Left colon (tissue), 2 donors: ENCODE measurements at regions not wholly inside any gene's neighbourhood (a gene's known extent, or its start where the extent isn't known, plus 50 kb on each side); places are given as distances from the start of the nearest gene placed in this dataset.
A peak's percentile ranks its signal among the peaks of the same experiment; 100 is the strongest.
"Not testable (repeated sequence)": the region's sequence is repeated elsewhere in the genome, so short reads cannot be mapped to it uniquely, and the experiment has no call there.

Experiments
- ATAC-seq: fragments of 200-7000 bp; cut with Tn5 transposase; one replicate; pipeline ENCODE4 v1.9.1; 2020; ENCODE audit warnings: mild to moderate bottlenecking, moderate library complexity
- DNase-seq, 2 donors: peaks; one replicate each; pipeline ENCODE4 v3.0.0-alpha.2; 2020
- intact Hi-C, 2 donors: fragments of 100-400 bp; cut with DNase I in 1 of 2; cut with micrococcal nuclease in 1 of 2; formaldehyde crosslinking; loops; one replicate each; pipeline versions ENCODE4 v1.11.2 to v1.14.0; 2022; cut with DNase I, micrococcal nuclease
- donor health status: DM: no; HTN: no; CAD: no.
- donor health status: DM: yes; HTN: yes; CAD: no.

DNA sequence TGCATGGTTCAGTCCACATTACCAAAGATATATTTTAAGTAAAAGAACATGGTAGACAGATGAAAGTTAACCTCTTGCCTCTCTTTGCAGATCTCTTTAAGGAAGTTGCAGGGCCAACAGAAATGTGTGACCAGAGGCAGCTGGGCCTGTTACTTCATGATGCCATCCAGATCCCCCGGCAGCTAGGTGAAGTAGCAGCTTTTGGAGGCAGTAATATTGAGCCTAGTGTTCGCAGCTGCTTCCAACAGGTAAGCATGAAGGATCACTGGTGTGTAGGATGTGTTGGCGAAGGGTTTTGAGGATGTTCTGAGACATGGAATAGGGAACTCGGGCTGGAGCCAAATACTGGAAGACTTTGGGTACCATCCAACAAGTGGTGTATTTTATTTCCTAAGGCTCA, 508.6 kb downstream of the UTRN start:
- intact Hi-C loops = no loop called here
- no peak for ATAC-seq
- no peak for DNase-seq

DNA sequence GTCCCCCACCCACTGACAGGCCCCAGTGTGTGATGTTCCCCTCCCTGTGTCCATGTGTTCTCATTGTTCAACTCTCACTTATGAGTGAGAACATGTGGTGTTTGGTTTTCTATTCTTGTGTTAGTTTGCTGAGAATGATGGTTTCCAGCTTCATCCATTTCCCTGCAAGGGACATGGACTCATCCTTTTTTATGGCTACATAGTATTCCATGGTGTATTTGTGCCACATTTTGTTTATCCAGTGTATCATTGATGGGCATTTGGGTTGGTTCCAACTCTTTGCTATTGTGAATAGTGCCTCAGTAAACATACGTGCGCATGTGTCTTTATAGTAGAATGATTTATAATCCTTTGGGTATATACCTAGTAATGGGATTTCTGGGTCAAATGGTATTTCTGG, 509.9 kb downstream of the UTRN start:
- intact Hi-C loops, ATAC-seq, DNase-seq: not testable (repeated sequence)

DNA sequence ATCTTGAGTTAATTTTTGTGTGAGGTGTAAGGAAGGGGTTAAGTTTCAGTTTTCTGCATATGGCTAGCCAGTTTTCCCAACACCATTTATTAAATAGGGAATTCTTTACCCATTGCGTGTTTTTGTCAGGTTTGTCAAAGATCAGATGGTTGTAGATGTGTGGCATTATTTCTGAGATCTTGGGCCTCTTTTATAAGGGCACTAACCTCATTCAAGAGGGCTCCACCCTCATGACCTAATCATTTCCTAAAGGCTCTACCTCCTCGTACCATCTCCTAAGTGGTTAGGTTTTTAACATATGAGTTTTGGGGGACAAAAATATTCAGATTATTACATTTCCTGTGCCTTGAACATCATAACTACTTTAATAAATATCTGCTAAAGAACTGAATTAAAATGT, 510.9 kb downstream of the UTRN start:
- intact Hi-C loops = no loop called here
- ATAC-seq (no peak), DNase-seq (no peak)

DNA sequence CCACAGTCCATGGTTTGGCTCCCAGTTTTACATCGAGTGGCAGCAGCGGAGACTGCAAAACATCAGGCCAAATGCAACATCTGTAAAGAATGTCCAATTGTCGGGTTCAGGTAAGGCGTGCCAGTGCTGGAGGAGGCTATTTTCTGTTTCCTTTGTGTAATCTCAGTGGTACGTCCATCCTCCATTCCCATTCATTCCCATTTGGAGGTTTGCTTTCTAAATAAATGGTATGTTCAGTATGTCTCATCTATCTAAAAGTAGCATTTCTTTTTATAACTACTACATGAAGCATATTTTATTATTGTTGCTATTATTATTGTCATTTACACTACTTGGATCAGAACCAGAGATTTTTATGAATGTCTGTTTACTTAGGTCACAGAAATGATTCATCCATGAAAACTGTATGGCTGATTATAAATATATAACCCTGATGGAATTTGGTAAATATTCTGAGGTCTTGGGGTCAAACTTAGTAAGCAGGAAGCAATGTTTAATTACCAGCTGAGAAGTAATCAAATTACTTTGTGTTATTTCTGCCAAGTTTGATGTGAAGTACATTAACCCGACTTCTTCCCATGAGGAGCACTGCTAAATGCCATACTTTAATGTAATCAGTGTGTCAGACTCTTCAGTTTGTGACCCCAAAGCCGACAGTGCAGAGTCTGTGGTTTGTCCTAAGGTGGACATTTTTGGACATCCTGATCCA, 512.9 kb downstream of the UTRN start:
- DNase-seq (no peak), ATAC-seq (no peak)
- intact Hi-C loops = no loop called here

DNA sequence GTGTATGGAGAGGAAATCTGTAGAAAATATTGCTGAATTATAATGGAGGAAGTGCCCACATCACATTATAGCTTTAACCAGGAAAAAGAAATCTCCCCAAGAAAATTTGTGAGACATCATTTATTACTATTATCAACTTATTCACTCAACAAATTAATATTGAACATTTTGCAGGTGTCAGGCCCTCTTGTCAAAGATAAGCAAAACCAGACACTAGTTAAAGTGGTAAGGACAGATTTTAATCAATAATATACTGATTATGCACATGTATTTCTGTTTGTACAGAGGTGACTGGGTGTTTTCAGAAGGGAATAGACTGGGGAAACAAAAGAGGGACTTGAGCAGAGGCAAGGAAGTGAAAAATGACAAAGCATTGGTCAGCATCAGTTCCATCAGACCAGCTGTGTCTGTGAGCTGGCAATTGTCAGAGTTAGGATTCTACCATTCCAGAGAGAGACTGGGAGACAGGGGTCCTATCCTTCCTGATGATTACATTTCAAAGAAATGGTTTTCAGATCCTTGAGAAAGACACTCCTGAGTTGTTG, 519.2 kb downstream of the UTRN start:
- ATAC-seq (no peak), DNase-seq (no peak)
- intact Hi-C loops = no loop called here

DNA sequence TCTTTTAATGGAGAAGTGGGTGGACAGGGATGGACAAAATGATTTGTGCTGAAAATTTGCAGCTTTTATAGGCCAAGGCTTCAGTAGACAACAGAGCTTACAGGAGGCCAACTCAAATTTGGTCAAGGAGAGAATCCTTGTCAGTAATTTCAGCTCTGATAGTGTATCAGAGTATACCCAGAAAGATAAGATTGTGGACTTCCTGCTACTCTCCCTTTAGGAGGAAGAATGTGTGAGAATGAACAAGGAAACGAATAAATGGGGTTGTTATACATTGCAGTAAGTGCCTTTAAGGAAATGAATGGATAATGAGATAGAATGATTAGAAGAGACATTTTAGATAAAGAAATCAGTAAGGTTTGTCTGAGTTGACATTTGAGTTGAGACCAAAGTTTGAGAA, 519.9 kb downstream of the UTRN start:
- intact Hi-C loops = no loop called here
- DNase-seq (no peak), ATAC-seq (peak; percentile 83)

DNA sequence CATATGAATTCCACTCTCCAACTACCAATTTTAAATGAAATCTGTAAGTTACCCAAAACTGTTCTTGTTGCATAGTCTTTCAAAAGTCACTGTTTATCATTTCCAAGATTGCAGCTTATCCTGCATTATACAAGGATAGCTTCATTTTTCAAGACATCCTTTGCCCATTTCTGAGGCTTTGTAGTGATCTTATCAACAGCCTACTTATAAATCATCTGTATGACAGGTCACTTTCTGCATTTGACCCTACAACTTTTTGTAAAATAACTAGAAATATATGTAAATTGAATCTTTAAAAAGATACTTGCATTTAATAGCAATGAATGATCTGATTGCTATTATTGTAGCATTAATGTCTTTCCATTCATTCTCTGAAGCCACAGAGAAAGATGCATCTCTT, 521.1 kb downstream of the UTRN start:
- ATAC-seq (no peak), DNase-seq (no peak)
- intact Hi-C loops = no loop called here

DNA sequence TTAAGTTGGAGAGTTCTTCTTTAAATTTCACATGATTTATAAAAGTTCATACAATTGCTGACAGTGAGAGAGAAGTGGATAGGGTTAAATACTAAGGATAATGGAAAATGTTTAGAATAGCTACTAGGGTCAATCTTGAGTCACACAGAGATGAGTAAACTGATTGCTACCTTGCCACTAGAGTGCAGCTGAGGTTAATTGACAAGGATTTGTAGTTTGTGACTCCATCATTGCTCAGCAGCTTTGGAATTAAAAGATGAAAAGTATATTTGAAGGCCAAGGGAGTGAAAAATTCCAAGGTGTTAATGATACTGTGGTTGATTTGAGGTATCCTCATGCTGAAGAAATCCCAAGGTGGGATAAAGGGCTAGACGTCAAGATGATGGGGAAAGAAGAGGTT, 524.0 kb downstream of the UTRN start:
- DNase-seq = no peak
- no peak for ATAC-seq
- intact Hi-C loops = no loop called here

DNA sequence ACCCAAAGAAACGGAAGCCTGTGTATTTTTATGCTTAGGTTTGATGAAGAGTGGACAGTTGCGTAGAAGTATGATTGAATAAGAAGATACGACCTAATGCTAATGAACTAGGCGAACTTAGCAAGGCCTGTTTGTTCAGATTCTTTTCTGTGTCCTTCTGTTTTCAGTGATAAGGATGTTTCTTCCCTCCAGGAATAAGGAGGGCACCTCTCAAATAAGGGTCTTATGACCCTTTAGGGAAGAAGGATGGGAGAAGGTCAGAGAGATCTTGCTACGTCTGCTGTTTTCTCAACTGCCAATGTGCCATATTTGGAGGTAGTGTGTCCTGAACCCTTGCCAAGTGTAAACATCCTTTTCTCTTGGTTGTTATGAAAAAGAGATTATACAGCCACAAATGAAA, 524.8 kb downstream of the UTRN start:
- intact Hi-C loops = no loop called here
- ATAC-seq (no peak), DNase-seq (no peak)

DNA sequence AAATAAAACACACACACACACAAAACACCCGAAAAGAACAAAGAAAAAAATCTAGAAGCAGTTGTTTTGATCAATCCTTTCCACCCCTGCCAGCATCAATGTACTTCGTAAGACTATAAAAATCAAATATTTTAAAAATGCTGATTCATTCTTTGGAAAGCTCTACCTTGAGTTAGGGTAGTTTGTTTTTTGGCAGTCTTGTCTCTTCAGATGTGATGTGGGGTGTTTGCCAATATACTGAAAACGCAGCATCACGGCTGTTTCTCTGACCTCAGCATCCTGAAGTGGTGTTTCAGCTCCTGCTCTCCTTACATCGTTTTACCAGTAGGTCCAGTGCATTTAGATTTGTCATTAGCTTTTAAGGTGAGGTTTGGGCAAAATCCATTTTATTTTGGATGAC, 526.0 kb downstream of the UTRN start:
- intact Hi-C loops = no loop called here
- DNase-seq (no peak), ATAC-seq (no peak)

DNA sequence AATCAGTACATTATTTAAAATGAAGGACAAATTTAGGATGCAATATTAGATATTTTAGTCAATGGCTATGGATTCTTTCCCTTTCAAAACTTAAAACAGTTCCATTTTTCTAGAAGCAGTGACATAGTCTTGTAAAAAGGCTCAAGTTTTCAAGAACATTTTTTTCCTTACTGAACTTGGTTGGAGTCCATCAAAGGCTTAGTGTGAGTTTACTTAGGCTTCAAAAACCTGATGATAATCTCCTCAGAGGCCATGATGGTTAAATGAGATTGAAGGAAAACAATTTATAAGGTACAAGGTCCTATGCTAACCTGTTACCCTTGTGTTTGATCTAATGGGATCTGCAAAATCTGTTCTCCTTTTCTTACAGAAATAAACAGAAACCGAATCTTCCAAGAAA, 531.8 kb downstream of the UTRN start:
- intact Hi-C loops = no loop called here
- no peak for DNase-seq
- no peak for ATAC-seq

DNA sequence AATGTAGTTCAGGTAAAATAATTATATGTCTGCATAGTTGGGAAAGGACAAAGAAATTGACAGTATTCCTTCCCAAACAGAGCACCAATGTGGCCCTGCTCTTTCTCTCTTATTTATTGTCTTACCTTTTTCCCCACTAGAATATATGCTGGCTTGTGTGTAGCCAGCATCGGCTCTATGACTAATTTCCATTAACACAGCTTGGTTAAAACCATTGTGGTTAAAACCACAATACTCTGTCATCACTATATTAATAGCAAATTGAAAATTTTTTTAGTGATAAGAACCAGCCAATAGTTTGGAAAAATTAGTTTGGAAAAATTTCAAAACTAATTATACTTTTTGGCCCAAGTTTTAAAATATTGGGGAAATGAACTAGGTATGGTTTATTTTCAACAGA, 535.1 kb downstream of the UTRN start:
- no peak for ATAC-seq
- DNase-seq = no peak
- intact Hi-C loops = no loop called here

DNA sequence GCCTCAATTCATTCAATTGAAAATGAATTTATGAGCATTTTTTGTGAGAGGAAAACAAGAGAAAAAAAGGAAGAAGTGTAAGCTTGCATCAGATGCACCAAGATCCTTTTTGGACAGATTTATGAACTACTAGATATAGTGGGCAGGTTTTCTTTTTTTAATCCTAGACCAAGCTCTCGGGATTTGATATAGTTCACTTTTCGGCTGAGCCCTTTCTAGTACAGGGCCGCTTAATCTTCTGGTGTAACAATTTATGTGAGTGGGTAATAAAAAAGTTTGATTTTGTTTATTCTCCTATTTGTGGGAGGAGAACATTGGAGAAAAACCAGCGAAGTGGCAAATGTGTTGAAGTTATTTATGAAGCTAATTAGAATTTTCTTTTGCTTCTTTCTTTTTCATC, 538.0 kb downstream of the UTRN start:
- no peak for ATAC-seq
- intact Hi-C loops = no loop called here
- DNase-seq = no peak

DNA sequence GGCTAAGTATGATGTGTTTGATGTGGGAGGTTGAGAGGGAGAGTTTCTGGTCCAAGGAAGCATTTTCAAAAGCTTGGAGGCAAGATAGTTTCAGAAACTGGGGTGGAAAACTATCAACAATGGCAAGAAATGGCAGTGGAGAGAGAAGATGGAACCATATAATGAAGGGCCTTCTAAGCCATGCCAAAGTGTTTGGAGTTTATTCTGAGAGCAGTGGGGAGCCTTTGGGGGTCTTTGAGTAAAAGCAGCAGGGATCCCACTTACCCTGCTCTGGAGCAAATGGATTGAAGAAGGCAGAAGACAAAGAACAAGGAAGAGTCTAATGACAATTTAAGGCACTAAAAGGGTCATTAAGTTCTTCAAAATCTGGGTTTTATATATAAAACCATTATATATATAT, 538.9 kb downstream of the UTRN start:
- DNase-seq (no peak), ATAC-seq (no peak)
- intact Hi-C loops = no loop called here

DNA sequence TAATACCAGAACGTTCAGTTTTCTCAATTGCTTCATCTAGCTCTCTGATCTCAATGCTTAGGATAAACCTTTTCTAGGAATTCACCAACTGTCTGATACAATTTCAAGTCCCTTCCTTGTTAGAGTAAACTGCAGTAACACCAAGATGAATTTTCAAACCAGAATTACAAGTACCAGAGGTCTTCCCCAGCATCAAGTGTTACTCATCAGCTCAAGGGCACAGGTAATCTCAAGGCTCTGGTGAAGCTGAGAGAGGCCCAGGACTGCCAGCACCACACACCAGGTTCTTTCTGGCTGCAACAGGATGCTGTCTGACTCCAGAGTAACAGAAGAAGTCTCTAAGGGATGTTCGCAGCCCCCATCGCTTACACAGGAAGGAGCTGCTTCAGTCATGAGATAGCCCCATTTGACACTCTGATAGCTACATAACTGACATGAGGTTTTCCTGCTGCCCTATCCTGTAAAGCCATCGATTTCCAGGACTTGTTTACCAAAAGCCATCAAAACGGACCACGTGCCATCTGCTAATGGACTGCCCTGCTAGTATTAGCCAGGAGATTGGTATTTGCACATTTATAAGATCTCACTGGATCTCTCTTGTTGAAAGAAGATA, 549.4 kb downstream of the UTRN start:
- DNase-seq (no peak), ATAC-seq (no peak)
- intact Hi-C loops = no loop called here

DNA sequence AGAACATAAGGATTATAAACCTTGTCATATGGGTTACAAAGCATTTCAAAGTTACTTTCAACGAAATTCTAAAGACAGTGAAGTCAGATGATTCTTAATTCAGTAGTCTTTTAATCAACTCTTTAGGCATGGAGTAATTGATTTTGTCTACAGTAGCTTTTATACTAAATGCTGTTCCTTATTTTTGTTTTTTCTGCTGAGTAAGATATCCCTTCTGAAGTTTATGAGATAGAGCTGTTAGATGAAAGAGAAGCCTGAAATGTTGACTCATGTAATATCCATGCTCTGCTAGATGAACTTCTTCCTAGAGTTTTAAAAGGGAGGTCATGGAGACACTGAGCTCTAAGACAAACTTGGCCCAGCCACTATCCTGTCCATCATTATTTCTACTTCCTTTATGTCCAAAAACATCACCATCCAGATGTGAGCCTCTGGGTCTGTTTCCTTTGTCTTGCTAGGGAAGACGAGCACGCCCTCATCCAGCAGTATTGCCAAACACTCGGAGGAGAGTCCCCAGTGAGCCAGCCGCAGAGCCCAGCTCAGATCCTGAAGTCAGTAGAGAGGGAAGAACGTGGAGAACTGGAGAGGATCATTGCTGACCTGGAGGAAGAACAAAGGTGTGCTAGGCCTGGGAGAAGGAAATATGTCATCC, 550.3 kb downstream of the UTRN start:
- ATAC-seq (no peak), DNase-seq (no peak)
- intact Hi-C loops = no loop called here

DNA sequence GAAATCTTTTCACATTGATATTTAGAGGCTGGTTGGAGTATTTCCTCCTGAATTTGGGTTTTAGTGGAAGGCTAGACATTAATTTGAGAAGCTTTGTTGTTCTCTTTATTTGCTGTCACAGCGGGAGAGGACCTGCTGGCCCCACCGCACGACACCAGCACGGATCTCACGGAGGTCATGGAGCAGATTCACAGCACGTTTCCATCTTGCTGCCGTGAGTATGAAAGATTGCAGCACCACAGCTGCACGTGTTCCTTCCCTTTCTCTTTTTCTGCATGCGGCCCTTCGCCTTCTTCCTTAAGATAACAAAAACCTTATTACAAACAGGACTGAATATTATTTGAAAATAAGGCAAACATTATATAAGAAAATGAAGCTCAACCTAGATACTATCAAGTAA, 555.5 kb downstream of the UTRN start:
- DNase-seq (no peak), ATAC-seq (no peak)
- intact Hi-C loops = no loop called here

DNA sequence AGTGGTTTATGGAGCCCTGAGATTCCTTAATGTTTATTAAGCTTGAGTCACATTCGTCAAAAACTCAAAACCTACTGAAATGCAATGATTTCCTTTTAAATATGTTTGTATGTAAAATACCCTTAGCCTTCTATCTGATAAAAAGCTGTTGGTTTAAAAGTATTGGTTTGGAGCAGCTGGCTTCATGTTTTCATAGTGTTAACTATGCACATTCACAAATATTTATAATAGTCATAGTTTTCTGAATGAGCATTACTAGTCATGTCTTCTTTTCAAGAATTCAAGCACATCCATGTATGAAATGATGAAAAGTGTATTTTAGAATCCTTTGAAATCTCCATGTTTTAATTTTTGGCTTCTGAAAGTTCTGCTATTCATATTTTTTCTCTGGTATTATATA, 558.6 kb downstream of the UTRN start:
- ATAC-seq = no peak

DNA sequence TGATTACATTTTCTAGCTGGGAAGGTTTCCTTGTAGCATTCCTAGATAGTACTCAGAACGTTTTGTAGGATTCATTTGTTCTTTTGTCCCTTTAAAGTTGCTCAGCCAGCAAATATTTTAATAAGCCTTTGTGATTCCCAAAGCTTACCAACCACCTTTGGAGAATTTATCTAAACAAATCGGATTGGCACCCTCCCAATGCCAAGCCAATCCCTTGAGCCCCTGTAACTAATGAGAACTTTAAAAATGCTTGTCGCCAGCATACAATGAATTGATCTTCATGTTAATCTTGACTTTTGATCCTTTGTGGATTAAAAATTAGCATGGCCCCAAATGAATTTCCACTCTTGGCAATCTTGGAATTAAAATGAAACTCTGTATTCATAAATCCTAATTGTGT, 559.5 kb downstream of the UTRN start:
- ATAC-seq (no peak), DNase-seq (no peak)
- intact Hi-C loops = no loop called here

More for the DNA sequence above, 558.6 kb downstream of the UTRN start:
- no peak for DNase-seq
- intact Hi-C loops = no loop called here

DNA sequence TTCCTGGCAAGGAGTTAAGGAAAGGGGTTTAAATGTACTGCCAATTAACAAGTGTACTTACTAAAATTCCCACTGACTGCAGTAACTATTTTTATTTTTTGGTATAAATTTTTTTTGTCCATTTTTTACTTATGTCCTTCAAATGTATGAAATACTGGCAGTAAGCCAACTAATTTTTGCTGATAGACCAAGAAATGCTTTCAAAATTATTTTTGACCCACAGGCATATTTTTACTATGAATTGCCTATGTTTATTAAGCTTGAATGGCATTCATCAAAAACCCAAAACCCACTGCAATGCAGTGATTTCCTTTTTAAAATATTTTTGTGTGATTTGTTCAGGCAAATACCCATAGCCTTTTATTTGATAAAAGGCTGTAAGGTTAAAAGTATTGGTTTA, 560.1 kb downstream of the UTRN start:
- intact Hi-C loops = no loop called here
- no peak for DNase-seq
- ATAC-seq = no peak
